ENCODE measurements at regions not wholly inside any gene's neighbourhood (a gene's known extent, or its start where the extent isn't known, plus 50 kb on each side); places are given as distances from the start of the nearest gene placed in this dataset.

- TF ChIP-seq CTCF (conservative IDR thresholded peaks at IDR 0.05; ENCODE audit: low read depth, low read length), result no peak
- H3K4me3 ChIP-seq (ENCODE audit: low read depth, low read length), result no peak overlapping the region
- peak; percentile 24 for DNase-seq (ENCODE audit: low read depth)
Measured at GRCh38 chr4:173834151-173834550, 304.1 kb upstream of the HAND2 start.

GRCh38 chr4:173829565-173829964 is 299.5 kb upstream of the HAND2 start:
- H3K4me3 ChIP-seq (ENCODE audit: low read depth, low read length), result no peak overlapping the region
- no peak for TF ChIP-seq CTCF (conservative IDR thresholded peaks at IDR 0.05; ENCODE audit: low read depth, low read length)
- DNase-seq (ENCODE audit: low read depth), result no peak

- no peak for DNase-seq (ENCODE audit: low read depth)
- no peak for TF ChIP-seq CTCF (conservative IDR thresholded peaks at IDR 0.05; ENCODE audit: low read depth, low read length)
- H3K4me3 ChIP-seq (ENCODE audit: low read depth, low read length), result no peak overlapping the region
Measured at GRCh38 chr4:173827707-173828106, 297.7 kb upstream of the HAND2 start.

GRCh38 chr4:173821876-173822275 is 291.8 kb upstream of the HAND2 start:
- DNase-seq (ENCODE audit: low read depth), result no peak
- TF ChIP-seq CTCF (conservative IDR thresholded peaks at IDR 0.05; ENCODE audit: low read depth, low read length), result no peak
- no peak overlapping the region for H3K4me3 ChIP-seq (ENCODE audit: low read depth, low read length)

GRCh38 chr4:173821036-173821435 is 291.0 kb upstream of the HAND2 start:
- TF ChIP-seq CTCF (conservative IDR thresholded peaks at IDR 0.05; ENCODE audit: low read depth, low read length), result no peak
- peak; percentile 4 for DNase-seq (ENCODE audit: low read depth)

GRCh38 chr4:173807347-173807746 is 277.3 kb upstream of the HAND2 start:
- TF ChIP-seq CTCF (conservative IDR thresholded peaks at IDR 0.05; ENCODE audit: low read depth, low read length), result no peak
- DNase-seq (ENCODE audit: low read depth), result no peak
- H3K4me3 ChIP-seq (ENCODE audit: low read depth, low read length), result no peak overlapping the region

More at GRCh38 chr4:173821036-173821435, 291.0 kb upstream of the HAND2 start:
- no peak overlapping the region for H3K4me3 ChIP-seq (ENCODE audit: low read depth, low read length)

- no peak for DNase-seq (ENCODE audit: low read depth)
- no peak for TF ChIP-seq CTCF (conservative IDR thresholded peaks at IDR 0.05; ENCODE audit: low read depth, low read length)
- H3K4me3 ChIP-seq (ENCODE audit: low read depth, low read length), result no peak overlapping the region
Measured at GRCh38 chr4:173805884-173806283, 275.9 kb upstream of the HAND2 start.
